Ovary (tissue), 7 donors: ENCODE measurements at regions not wholly inside any gene's neighbourhood (a gene's known extent, or its start where the extent isn't known, plus 50 kb on each side); places are given as distances from the start of the nearest gene placed in this dataset.

ENCODE experiments used
- DNase-seq, 5 donors: peaks; one replicate each; pipeline ENCODE4 v3.0.0-alpha.2; 2019 to 2020
- H3K27ac ChIP-seq, 2 donors: fragments of 200-600 bp; one replicate each; pipeline versions ENCODE4 v1.5.1 to v1.8.0; 2019 to 2022
- H3K27me3 ChIP-seq: fragments of 200-600 bp; one replicate; pipeline ENCODE4 v1.8.0; 2022
- H3K36me3 ChIP-seq: fragments of 200-600 bp; sonication (generic); one replicate; pipeline ENCODE4 v1.5.1; 2019
- H3K4me1 ChIP-seq: one replicate; pipeline ENCODE4 v1.8.1; 2013; ENCODE audit warnings: mild to moderate bottlenecking, moderate library complexity; ENCODE audit not compliant: insufficient read depth
- H3K4me3 ChIP-seq: fragments of 200-600 bp; sonication (generic); one replicate; pipeline ENCODE4 v1.5.1; 2017
- H3K9me3 ChIP-seq, 2 donors: fragments of 200-600 bp in 1 of 2; sonication (generic) in 1 of 2; one replicate each; pipeline versions ENCODE4 v1.5.1 to v1.8.1; 2013 to 2019; ENCODE audit warnings: mild to moderate bottlenecking in 1 of 2, moderate library complexity in 1 of 2
- CTCF ChIP-seq, 3 donors: fragments of 450-650 bp in 2 of 3; fragments of 200-600 bp in 1 of 3; IDR thresholded peaks; one replicate each; pipeline versions ENCODE4 v1.5.1 to v1.8.0; 2016 to 2022; ENCODE audit warnings: antibody characterized with exemption in 3 of 3, mild to moderate bottlenecking in 1 of 3
- EP300 ChIP-seq: sonication (generic); formaldehyde crosslinking; IDR thresholded peaks from one replicate; pipeline ENCODE4 v1.6.1; 2017; ENCODE audit warnings: antibody characterized with exemption
- POLR2A ChIP-seq: fragments of 450-650 bp; IDR thresholded peaks from one replicate; pipeline ENCODE4 v1.6.1; 2017; ENCODE audit warnings: antibody characterized with exemption, mild to moderate bottlenecking, moderate library complexity
- WGBS, 3 donors: extraction: QIAGEN DNeasy Blood & Tissue Kit in 1 of 3; methylation state at CpG; one replicate each; pipeline versions ENCODE4 v1.1.5 to v1.1.7; 2013 to 2017; 5-methylcytosine and 5-hydroxymethylcytosine counted together
- intact Hi-C, 4 donors: fragments of 100-400 bp; cut with DNase I; formaldehyde crosslinking; loops; one replicate each; pipeline versions ENCODE4 v1.11.0 to v1.15.1; 2022 to 2023
- donor health status: DM: no; HTN: no; CAD: no; lungs with moderate emphysema.
- donor health status: DM: no; HTN: no; CAD: no.
- donor health status: Bipolar disorder and iron deficiency.
- donor health status: DM: no; HTN: no; CAD: no.
- donor health status: DM: yes; HTN: yes; CAD: no.

- intact Hi-C loops, result no loop called here
- no peaks in the 10 kb centered on the region for H3K27me3 ChIP-seq
- no peaks in the 10 kb centered on the region for H3K9me3 ChIP-seq
- no peak for TF ChIP-seq POLR2A
- TF ChIP-seq EP300, result no peak
- no peak for TF ChIP-seq CTCF (IDR thresholded peaks at IDR 0.05)
- H3K27ac ChIP-seq, result no peak overlapping the region
- no peak for DNase-seq
- H3K36me3 ChIP-seq, result no peaks in the 10 kb centered on the region
- no peaks in the 10 kb centered on the region for H3K4me1 ChIP-seq
- H3K4me3 ChIP-seq, result no peak overlapping the region
- WGBS, 3 donors, result 72 to 81% (median 73%) methylated on average over 6 of the region's 6 CpGs
Measured at GRCh38 chr2:176769499-176770370, 442.9 kb upstream of the HNRNPA3 start.

DNA sequence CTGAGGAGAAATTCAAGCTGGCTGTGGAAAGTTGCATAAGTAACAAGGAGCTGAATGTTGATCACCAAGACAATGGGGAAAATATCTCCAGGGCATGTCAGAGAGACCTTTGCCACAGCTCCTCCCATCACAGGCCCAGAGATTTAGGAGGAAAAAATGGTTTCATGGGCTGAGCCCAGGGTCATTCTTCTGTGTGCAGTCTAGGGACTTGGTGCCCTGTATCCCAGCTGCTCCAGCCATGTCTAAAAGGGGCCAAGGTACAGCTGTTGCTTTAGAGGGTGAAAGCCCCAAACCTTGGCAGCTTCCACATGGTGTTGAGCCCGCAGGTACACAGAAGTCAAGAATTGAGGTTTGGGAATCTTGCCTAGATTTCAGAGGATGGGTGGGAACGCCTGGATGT lies 439.8 kb upstream of the HNRNPA3 start:
- intact Hi-C loops, result no loop called here
- H3K9me3 ChIP-seq, result no peaks in the 10 kb centered on the region
- no peak for TF ChIP-seq CTCF (IDR thresholded peaks at IDR 0.05)
- no peak for TF ChIP-seq EP300
- TF ChIP-seq POLR2A, result no peak
- H3K27me3 ChIP-seq, result no peaks in the 10 kb centered on the region
- 94 to 96% (median 95%) methylated on average over 2 of the region's 2 CpGs for WGBS, 3 donors
- DNase-seq, result no peak
- no peak overlapping the region for H3K4me3 ChIP-seq
- H3K4me1 ChIP-seq, result no peaks in the 10 kb centered on the region
- no peaks in the 10 kb centered on the region for H3K36me3 ChIP-seq
- H3K27ac ChIP-seq, result no peak overlapping the region

- 88 to 92% (median 89%) methylated on average over 2 of the region's 2 CpGs for WGBS, 3 donors
- no peak overlapping the region for H3K4me3 ChIP-seq
- no peak for DNase-seq
- H3K27ac ChIP-seq, result no peak overlapping the region
- H3K9me3 ChIP-seq, result no peaks in the 10 kb centered on the region
- intact Hi-C loops, result no loop called here
- H3K36me3 ChIP-seq, result no peaks in the 10 kb centered on the region
- H3K4me1 ChIP-seq, result no peaks in the 10 kb centered on the region
- TF ChIP-seq EP300 (no peak), POLR2A (no peak), CTCF (IDR thresholded peaks at IDR 0.05) (no peak)
- no peaks in the 10 kb centered on the region for H3K27me3 ChIP-seq
Measured at GRCh38 chr2:176774766-176775451, 437.7 kb upstream of the HNRNPA3 start.

GRCh38 chr2:176777262-176777661 lies 435.3 kb upstream of the HNRNPA3 start:
- WGBS, 3 donors, result 85 to 94% (median 89%) methylated on average over 3 of the region's 3 CpGs
- no peaks in the 10 kb centered on the region for H3K36me3 ChIP-seq
- H3K4me1 ChIP-seq, result no peaks in the 10 kb centered on the region
- H3K9me3 ChIP-seq, result no peaks in the 10 kb centered on the region
- intact Hi-C loops, result no loop called here
- H3K27me3 ChIP-seq, result no peaks in the 10 kb centered on the region
- H3K27ac ChIP-seq, result no peak overlapping the region
- no peak overlapping the region for H3K4me3 ChIP-seq
- no peak for DNase-seq
- no peak for TF ChIP-seq POLR2A
- no peak for TF ChIP-seq EP300

- Histone ChIP-seq H3K4me3 (no peak overlapping the region), H3K36me3 (no peaks in the 10 kb centered on the region), H3K27ac (no peak overlapping the region), H3K4me1 (no peaks in the 10 kb centered on the region), H3K9me3 (no peaks in the 10 kb centered on the region), H3K27me3 (no peaks in the 10 kb centered on the region)
- 90 to 95% (median 94%) methylated on average over 4 of the region's 4 CpGs for WGBS, 3 donors
- no peak for DNase-seq
- TF ChIP-seq CTCF (IDR thresholded peaks at IDR 0.05), result no peak
- TF ChIP-seq POLR2A, result no peak
- TF ChIP-seq EP300, result no peak
- intact Hi-C loops, result no loop called here
Measured at GRCh38 chr2:176779917-176780316, 432.7 kb upstream of the HNRNPA3 start.
